ENCODE measurements at regions not wholly inside any gene's neighbourhood (a gene's known extent, or its start where the extent isn't known, plus 50 kb on each side); places are given as distances from the start of the nearest gene placed in this dataset.
A peak's percentile ranks its signal among the peaks of the same experiment; 100 is the strongest.

- no peaks in the 10 kb centered on the region for H3K36me3 ChIP-seq (replicated peaks in 1 of 2; ENCODE audit: control insufficient read depth in 1 of 2, insufficient read depth in 2 of 2, low read length in 2 of 2)
- DNase-seq (ENCODE audit: low spot score) = no peak
- TF ChIP-seq ZNF597 (CRISPR knock-in tag; IDR thresholded peaks at IDR 0.05) (no peak), HOXA9 (CRISPR knock-in tag; IDR thresholded peaks at IDR 0.05; ENCODE audit: borderline replicate concordance) (no peak), ZFP62 (CRISPR knock-in tag; IDR thresholded peaks at IDR 0.05) (no peak), ZNF616 (CRISPR knock-in tag; IDR thresholded peaks at IDR 0.05; ENCODE audit: low read depth) (no peak), U2AF2 (IDR thresholded peaks at IDR 0.05; ENCODE audit: low read depth, low read length) (no peak), ZNF747 (CRISPR knock-in tag; IDR thresholded peaks at IDR 0.05; ENCODE audit: borderline replicate concordance) (no peak), MATR3 (CRISPR knock-in tag; IDR thresholded peaks at IDR 0.05) (no peak)
- ATAC-seq = no peak
- H3K27me3 ChIP-seq (ENCODE audit: control insufficient read depth in 1 of 2, insufficient read depth in 2 of 2, low read length in 2 of 2) = no peaks in the 10 kb centered on the region
- no peaks in the 10 kb centered on the region for H4K20me1 ChIP-seq (ENCODE audit: insufficient read depth, low read length)
- H3K9me3 ChIP-seq (ENCODE audit: low read length) = no peaks in the 10 kb centered on the region
- no peak overlapping the region for H3K9ac ChIP-seq (ENCODE audit: insufficient read depth, low read depth, low read length)
- BruUV-seq (replicated peaks) = no TSS peak
- no peak overlapping the region for H3K27ac ChIP-seq (ENCODE audit: extremely low read length, insufficient read depth, low read length)
- H2AFZ ChIP-seq (ENCODE audit: low read length) = no peak overlapping the region
- WGBS (ENCODE audit: low lambda C conversion rate) = 8% methylated on average over 4 of the region's 4 CpGs
- in situ Hi-C loops (cut with HindIII; ENCODE audit: extremely low pct_ligation_motif_present, low pct_unique_long_range_greater_than_20kb) (no loop called here), intact Hi-C loops (cut with micrococcal nuclease; ENCODE audit: unreplicated experiment) (no loop called here)
- ChIA-PET POLR2A (no interaction called here), CTCF (ENCODE audit: low intra/inter-chr PET ratio, low total read pairs) (no interaction called here)
- no peak overlapping the region for H3K4me3 ChIP-seq (replicated peaks in 1 of 3; ENCODE audit: insufficient read depth in 1 of 3, low read depth in 2 of 3, low read length in 3 of 3)
- H3K4me1 ChIP-seq (ENCODE audit: insufficient read depth, low read length) = no peaks in the 10 kb centered on the region
- no peaks in the 10 kb centered on the region for H3K79me2 ChIP-seq (ENCODE audit: insufficient read depth, low read length)
- no peak overlapping the region for H3K4me2 ChIP-seq (ENCODE audit: low read depth, low read length)
- FAIRE-seq = no peak
Observed at GRCh38 chr4:180557950-180558349, 1685.3 kb upstream of the TENM3 start.

GRCh38 chr4:180558427-180558826 is 1684.8 kb upstream of the TENM3 start:
- Histone ChIP-seq H3K9ac (ENCODE audit: insufficient read depth, low read depth, low read length) (no peak overlapping the region), H3K27ac (ENCODE audit: extremely low read length, insufficient read depth, low read length) (no peak overlapping the region), H3K27me3 (ENCODE audit: control insufficient read depth in 1 of 2, insufficient read depth in 2 of 2, low read length in 2 of 2) (no peaks in the 10 kb centered on the region), H3K9me3 (ENCODE audit: low read length) (no peaks in the 10 kb centered on the region), H3K4me2 (ENCODE audit: low read depth, low read length) (no peak overlapping the region), H3K4me1 (ENCODE audit: insufficient read depth, low read length) (no peaks in the 10 kb centered on the region), H3K36me3 (replicated peaks in 1 of 2; ENCODE audit: control insufficient read depth in 1 of 2, insufficient read depth in 2 of 2, low read length in 2 of 2) (no peaks in the 10 kb centered on the region), H4K20me1 (ENCODE audit: insufficient read depth, low read length) (no peaks in the 10 kb centered on the region), H2AFZ (ENCODE audit: low read length) (no peak overlapping the region), H3K79me2 (ENCODE audit: insufficient read depth, low read length) (no peaks in the 10 kb centered on the region), H3K4me3 (replicated peaks in 1 of 3; ENCODE audit: insufficient read depth in 1 of 3, low read depth in 2 of 3, low read length in 3 of 3) (no peak overlapping the region)
- POLR2A ChIA-PET = no interaction called here
- no peak for FAIRE-seq
- BruUV-seq (replicated peaks) = no TSS peak
- in situ Hi-C loops (cut with HindIII; ENCODE audit: extremely low pct_ligation_motif_present, low pct_unique_long_range_greater_than_20kb) = no loop called here
- no peak for ATAC-seq
- TF ChIP-seq NFE2L2 (IDR thresholded peaks at IDR 0.05; ENCODE audit: low read length) = peak; percentile 30; the same call in 1 of the 2 replicates
- no peak for TF ChIP-seq ARID5B (CRISPR knock-in tag; IDR thresholded peaks at IDR 0.05)
- CTCF ChIA-PET (ENCODE audit: low intra/inter-chr PET ratio, low total read pairs) = no interaction called here
- 2% methylated on average over 7 of the region's 7 CpGs for WGBS (ENCODE audit: low lambda C conversion rate)
- intact Hi-C loops (cut with micrococcal nuclease; ENCODE audit: unreplicated experiment) = no loop called here
- no peak for DNase-seq (ENCODE audit: low spot score)

Data from HepG2 (cell line).